Right hindlimb (tissue), 1 donor: ENCODE measurements at regions not wholly inside any gene's neighbourhood (a gene's known extent, or its start where the extent isn't known, plus 50 kb on each side); places are given as distances from the start of the nearest gene placed in this dataset.
"Not testable (repeated sequence)": the region's sequence is repeated elsewhere in the genome, so short reads cannot be mapped to it uniquely, and the experiment has no call there.

ENCODE experiments used
- DNase-seq: peaks from one replicate; pipeline ENCODE4 v3.0.0-alpha.2; 2018

GRCh38 chr7:53239151-53239550, 203.7 kb downstream of the POM121L12 start:
- DNase-seq, result not testable (repeated sequence)

GRCh38 chr7:53245721-53246120, 210.3 kb downstream of the POM121L12 start:
- no peak for DNase-seq

GRCh38 chr7:53246957-53247356, 211.5 kb downstream of the POM121L12 start:
- DNase-seq, result no peak

- DNase-seq, result no peak
Observed at GRCh38 chr7:53252539-53252938, 217.1 kb downstream of the POM121L12 start.

- no peak for DNase-seq
Observed at GRCh38 chr7:53272081-53272480, 236.6 kb downstream of the POM121L12 start.

- DNase-seq, result no peak
Observed at GRCh38 chr7:53281312-53281711, 245.9 kb downstream of the POM121L12 start.

GRCh38 chr7:53292341-53292740, 256.9 kb downstream of the POM121L12 start:
- no peak for DNase-seq

- no peak for DNase-seq
Observed at GRCh38 chr7:53302496-53303246, 267.2 kb downstream of the POM121L12 start.

GRCh38 chr7:53303781-53304180, 268.3 kb downstream of the POM121L12 start:
- DNase-seq, result no peak

- no peak for DNase-seq
Observed at GRCh38 chr7:53306846-53307245, 271.4 kb downstream of the POM121L12 start.

- no peak for DNase-seq
Observed at GRCh38 chr7:53311205-53311604, 275.8 kb downstream of the POM121L12 start.

GRCh38 chr7:53315981-53316380, 280.5 kb downstream of the POM121L12 start:
- DNase-seq, result peak; percentile 32

- DNase-seq, result no peak
Observed at GRCh38 chr7:53318566-53318965, 283.1 kb downstream of the POM121L12 start.

- DNase-seq, result no peak
Observed at GRCh38 chr7:53325061-53325460, 289.6 kb downstream of the POM121L12 start.

GRCh38 chr7:53326634-53327033, 291.2 kb downstream of the POM121L12 start:
- DNase-seq, result no peak

- no peak for DNase-seq
Observed at GRCh38 chr7:53336105-53336668, 300.8 kb downstream of the POM121L12 start.

- no peak for DNase-seq
Observed at GRCh38 chr7:53340220-53340619, 304.8 kb downstream of the POM121L12 start.

- no peak for DNase-seq
Observed at GRCh38 chr7:53350241-53350640, 314.8 kb downstream of the POM121L12 start.

- no peak for DNase-seq
Observed at GRCh38 chr7:53351681-53352080, 316.2 kb downstream of the POM121L12 start.

- no peak for DNase-seq
Observed at GRCh38 chr7:53358269-53358668, 322.8 kb downstream of the POM121L12 start.

GRCh38 chr7:53383131-53383530, 347.7 kb downstream of the POM121L12 start:
- DNase-seq, result no peak

- DNase-seq, result not testable (repeated sequence)
Observed at GRCh38 chr7:53385239-53385638, 349.8 kb downstream of the POM121L12 start.

GRCh38 chr7:53387515-53387914, 352.1 kb downstream of the POM121L12 start:
- no peak for DNase-seq

GRCh38 chr7:53397911-53398310, 362.5 kb downstream of the POM121L12 start:
- DNase-seq, result no peak

- no peak for DNase-seq
Observed at GRCh38 chr7:53398566-53398965, 363.1 kb downstream of the POM121L12 start.
